ENCODE measurements at regions not wholly inside any gene's neighbourhood (a gene's known extent, or its start where the extent isn't known, plus 50 kb on each side); places are given as distances from the start of the nearest gene placed in this dataset.

GRCh38 chr5:56545016-56545415 lies 270.3 kb upstream of the MAP3K1 start:
- Histone ChIP-seq H3K9me3 (ENCODE audit: low read depth, low read length) (no peaks in the 10 kb centered on the region), H3K4me1 (ENCODE audit: insufficient read depth, low read length) (no peaks in the 10 kb centered on the region), H3K4me3 (ENCODE audit: insufficient read depth, low read length) (no peak overlapping the region), H3K27me3 (ENCODE audit: insufficient read depth, low read length) (peaks cover 2% of the 10 kb centered on the region), H3K27ac (ENCODE audit: low read depth, low read length) (no peak overlapping the region), H4K20me1 (ENCODE audit: insufficient read depth, low read length) (no peaks in the 10 kb centered on the region), H2AFZ (ENCODE audit: low read length) (no peak overlapping the region), H3K36me3 (ENCODE audit: insufficient read depth, low read length) (no peaks in the 10 kb centered on the region), H3K79me2 (ENCODE audit: insufficient read depth, low read length) (no peaks in the 10 kb centered on the region), H3K4me2 (ENCODE audit: insufficient read depth, low read length) (no peak overlapping the region)
- TF ChIP-seq CTCF (IDR thresholded peaks at IDR 0.05; ENCODE audit: extremely low read depth, low read depth, low read length) = no peak
- DNase-seq (ENCODE audit: insufficient read length, low spot score, missing footprints) = no peak

- H4K20me1 ChIP-seq (ENCODE audit: insufficient read depth, low read length) = no peaks in the 10 kb centered on the region
- H3K4me2 ChIP-seq (ENCODE audit: insufficient read depth, low read length) = no peak overlapping the region
- no peak for TF ChIP-seq CTCF (IDR thresholded peaks at IDR 0.05; ENCODE audit: extremely low read depth, low read depth, low read length)
- no peaks in the 10 kb centered on the region for H3K9me3 ChIP-seq (ENCODE audit: low read depth, low read length)
- no peak overlapping the region for H3K4me3 ChIP-seq (ENCODE audit: insufficient read depth, low read length)
- no peak for DNase-seq (ENCODE audit: insufficient read length, low spot score, missing footprints)
- H3K27ac ChIP-seq (ENCODE audit: low read depth, low read length) = no peak overlapping the region
- no peaks in the 10 kb centered on the region for H3K4me1 ChIP-seq (ENCODE audit: insufficient read depth, low read length)
- no peak overlapping the region for H2AFZ ChIP-seq (ENCODE audit: low read length)
- no peaks in the 10 kb centered on the region for H3K36me3 ChIP-seq (ENCODE audit: insufficient read depth, low read length)
- peaks cover 5% of the 10 kb centered on the region for H3K27me3 ChIP-seq (ENCODE audit: insufficient read depth, low read length)
- H3K79me2 ChIP-seq (ENCODE audit: insufficient read depth, low read length) = no peaks in the 10 kb centered on the region
These were observed 271.6 kb upstream of the MAP3K1 start for GRCh38 chr5:56543441-56544388.

- Histone ChIP-seq H3K4me3 (ENCODE audit: insufficient read depth, low read length) (no peak overlapping the region), H2AFZ (ENCODE audit: low read length) (no peak overlapping the region), H3K27ac (ENCODE audit: low read depth, low read length) (no peak overlapping the region), H3K4me1 (ENCODE audit: insufficient read depth, low read length) (no peaks in the 10 kb centered on the region), H3K9me3 (ENCODE audit: low read depth, low read length) (no peaks in the 10 kb centered on the region), H3K27me3 (ENCODE audit: insufficient read depth, low read length) (peaks cover 5% of the 10 kb centered on the region), H3K4me2 (ENCODE audit: insufficient read depth, low read length) (no peak overlapping the region), H4K20me1 (ENCODE audit: insufficient read depth, low read length) (no peaks in the 10 kb centered on the region), H3K36me3 (ENCODE audit: insufficient read depth, low read length) (no peaks in the 10 kb centered on the region), H3K79me2 (ENCODE audit: insufficient read depth, low read length) (no peaks in the 10 kb centered on the region)
- no peak for TF ChIP-seq CTCF (IDR thresholded peaks at IDR 0.05; ENCODE audit: extremely low read depth, low read depth, low read length)
- DNase-seq (ENCODE audit: insufficient read length, low spot score, missing footprints) = no peak
These were observed 275.1 kb upstream of the MAP3K1 start for GRCh38 chr5:56540266-56540665.

- Histone ChIP-seq H4K20me1 (ENCODE audit: insufficient read depth, low read length) (no peaks in the 10 kb centered on the region), H2AFZ (ENCODE audit: low read length) (no peak overlapping the region), H3K9me3 (ENCODE audit: low read depth, low read length) (no peaks in the 10 kb centered on the region), H3K27ac (ENCODE audit: low read depth, low read length) (no peak overlapping the region), H3K36me3 (ENCODE audit: insufficient read depth, low read length) (no peaks in the 10 kb centered on the region), H3K4me1 (ENCODE audit: insufficient read depth, low read length) (no peaks in the 10 kb centered on the region), H3K4me2 (ENCODE audit: insufficient read depth, low read length) (no peak overlapping the region), H3K79me2 (ENCODE audit: insufficient read depth, low read length) (no peaks in the 10 kb centered on the region), H3K27me3 (ENCODE audit: insufficient read depth, low read length) (peaks cover 2% of the 10 kb centered on the region), H3K4me3 (ENCODE audit: insufficient read depth, low read length) (no peak overlapping the region)
- no peak for TF ChIP-seq CTCF (IDR thresholded peaks at IDR 0.05; ENCODE audit: extremely low read depth, low read depth, low read length)
- no peak for DNase-seq (ENCODE audit: insufficient read length, low spot score, missing footprints)
These were observed 276.8 kb upstream of the MAP3K1 start for GRCh38 chr5:56538580-56538979.

All from osteoblast (primary cell).